ENCODE measurements at regions not wholly inside any gene's neighbourhood (a gene's known extent, or its start where the extent isn't known, plus 50 kb on each side); places are given as distances from the start of the nearest gene placed in this dataset.
"Not testable (repeated sequence)": the region's sequence is repeated elsewhere in the genome, so short reads cannot be mapped to it uniquely, and the experiment has no call there.

DNA sequence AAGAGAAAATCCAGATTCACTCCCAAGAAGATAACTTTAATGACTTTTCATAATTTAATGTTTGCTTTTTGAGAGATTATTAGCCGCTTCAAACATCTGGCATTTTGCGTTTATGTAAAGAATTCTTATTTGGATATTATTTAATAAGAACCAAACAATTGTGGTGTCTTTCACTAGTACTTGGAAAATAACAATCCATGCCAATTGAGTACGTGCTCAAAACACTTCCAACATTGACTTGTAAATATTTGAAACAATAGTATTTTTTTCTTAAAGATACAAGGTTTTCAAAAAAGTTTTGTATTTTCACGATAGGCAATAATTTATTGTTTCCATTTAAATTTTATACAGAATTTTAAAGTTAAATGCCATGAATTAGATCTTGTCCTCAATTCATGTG, 498.7 kb downstream of the AMY1C start:
- no peaks in the 10 kb centered on the region for H3K9me3 ChIP-seq (replicated peaks in 1 of 2; ENCODE audit: control insufficient read depth in 1 of 2, insufficient read depth in 1 of 2, low read length in 2 of 2)
- H3K4me3 ChIP-seq (replicated peaks in 1 of 3; ENCODE audit: low read depth in 2 of 3, low read length in 3 of 3), result no peak overlapping the region
- H3K27me3 ChIP-seq (ENCODE audit: control insufficient read depth in 2 of 2, insufficient read depth in 2 of 2, low read length in 2 of 2), result no peaks in the 10 kb centered on the region
- H3K36me3 ChIP-seq (replicated peaks in 1 of 2; ENCODE audit: control insufficient read depth in 1 of 2, insufficient read depth in 2 of 2, low read length in 2 of 2), result no peaks in the 10 kb centered on the region
- no peak overlapping the region for H3K27ac ChIP-seq (ENCODE audit: low read depth in 1 of 2, low read length in 2 of 2)
- H3K36me3 Mint-ChIP-seq, result no peaks in the 10 kb centered on the region
- H3K27ac Mint-ChIP-seq, result no peak overlapping the region
- H3K4me2 ChIP-seq (replicated peaks; ENCODE audit: extremely low read depth, low read length, poor library complexity, severe bottlenecking), result no peak overlapping the region
- H3K4me1 ChIP-seq (ENCODE audit: control insufficient read depth in 1 of 2, insufficient read depth in 2 of 2, low read length in 2 of 2), result no peaks in the 10 kb centered on the region
- H3K79me2 ChIP-seq (ENCODE audit: insufficient read depth, low read length), result no peaks in the 10 kb centered on the region
- intact Hi-C loops (cut with micrococcal nuclease), result no loop called here
- no peak for DNase-seq
- no peak overlapping the region for H3K9ac ChIP-seq (ENCODE audit: insufficient read depth, low read length, poor library complexity, severe bottlenecking)
- no peaks in the 10 kb centered on the region for H3K4me1 Mint-ChIP-seq
- H3K9me3 Mint-ChIP-seq, result no peaks in the 10 kb centered on the region
- TF ChIP-seq, protein P1, sequence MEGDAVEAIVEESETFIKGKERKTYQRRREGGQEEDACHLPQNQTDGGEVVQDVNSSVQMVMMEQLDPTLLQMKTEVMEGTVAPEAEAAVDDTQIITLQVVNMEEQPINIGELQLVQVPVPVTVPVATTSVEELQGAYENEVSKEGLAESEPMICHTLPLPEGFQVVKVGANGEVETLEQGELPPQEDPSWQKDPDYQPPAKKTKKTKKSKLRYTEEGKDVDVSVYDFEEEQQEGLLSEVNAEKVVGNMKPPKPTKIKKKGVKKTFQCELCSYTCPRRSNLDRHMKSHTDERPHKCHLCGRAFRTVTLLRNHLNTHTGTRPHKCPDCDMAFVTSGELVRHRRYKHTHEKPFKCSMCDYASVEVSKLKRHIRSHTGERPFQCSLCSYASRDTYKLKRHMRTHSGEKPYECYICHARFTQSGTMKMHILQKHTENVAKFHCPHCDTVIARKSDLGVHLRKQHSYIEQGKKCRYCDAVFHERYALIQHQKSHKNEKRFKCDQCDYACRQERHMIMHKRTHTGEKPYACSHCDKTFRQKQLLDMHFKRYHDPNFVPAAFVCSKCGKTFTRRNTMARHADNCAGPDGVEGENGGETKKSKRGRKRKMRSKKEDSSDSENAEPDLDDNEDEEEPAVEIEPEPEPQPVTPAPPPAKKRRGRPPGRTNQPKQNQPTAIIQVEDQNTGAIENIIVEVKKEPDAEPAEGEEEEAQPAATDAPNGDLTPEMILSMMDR (IDR thresholded peaks at IDR 0.05), result no peak
- peaks cover 0 to 1% (median 0%) of the 10 kb centered on the region in 3 donors for H3K27me3 Mint-ChIP-seq (ENCODE audit: low read depth in 3 of 3)
- no peak overlapping the region for H3K4me3 Mint-ChIP-seq
- H2AFZ ChIP-seq (ENCODE audit: insufficient read depth, low read depth, low read length, poor library complexity, severe bottlenecking), result no peak overlapping the region
- no peaks in the 10 kb centered on the region for H4K20me1 ChIP-seq (ENCODE audit: insufficient read depth, low read length)
- WGBS (ENCODE audit: insufficient coverage), result no CpG with 5 or more reads among the region's 4 CpGs

DNA sequence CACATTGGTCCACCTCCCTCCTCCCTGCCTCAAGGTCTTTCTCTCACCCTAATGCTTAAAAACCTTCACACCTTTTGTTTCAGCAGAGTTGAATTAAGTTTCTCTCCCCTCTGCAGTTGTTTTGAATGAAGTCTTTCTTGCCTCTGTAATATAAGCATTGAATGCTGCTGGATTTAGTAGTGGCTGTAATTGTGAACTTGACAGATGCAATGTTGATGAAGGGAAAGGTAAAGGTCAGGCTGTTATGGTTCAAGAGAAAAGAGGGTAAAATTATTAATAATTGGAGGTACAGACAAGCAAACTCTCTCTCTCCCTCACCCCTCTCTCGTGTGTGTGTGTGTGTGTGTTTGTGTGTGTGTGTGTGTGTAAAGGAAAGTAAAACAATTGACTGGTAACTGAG, 509.8 kb downstream of the AMY1C start:
- Histone ChIP-seq H3K27me3 (ENCODE audit: control insufficient read depth in 2 of 2, insufficient read depth in 2 of 2, low read length in 2 of 2) (no peaks in the 10 kb centered on the region), H3K36me3 (replicated peaks in 1 of 2; ENCODE audit: control insufficient read depth in 1 of 2, insufficient read depth in 2 of 2, low read length in 2 of 2) (no peaks in the 10 kb centered on the region), H4K20me1 (ENCODE audit: insufficient read depth, low read length) (no peaks in the 10 kb centered on the region), H3K79me2 (ENCODE audit: insufficient read depth, low read length) (no peaks in the 10 kb centered on the region), H3K4me1 (ENCODE audit: control insufficient read depth in 1 of 2, insufficient read depth in 2 of 2, low read length in 2 of 2) (no peaks in the 10 kb centered on the region), H3K27ac (ENCODE audit: low read depth in 1 of 2, low read length in 2 of 2) (no peak overlapping the region), H3K9ac (ENCODE audit: insufficient read depth, low read length, poor library complexity, severe bottlenecking) (no peak overlapping the region), H2AFZ (ENCODE audit: insufficient read depth, low read depth, low read length, poor library complexity, severe bottlenecking) (no peak overlapping the region), H3K9me3 (replicated peaks in 1 of 2; ENCODE audit: control insufficient read depth in 1 of 2, insufficient read depth in 1 of 2, low read length in 2 of 2) (no peaks in the 10 kb centered on the region), H3K4me3 (replicated peaks in 1 of 3; ENCODE audit: low read depth in 2 of 3, low read length in 3 of 3) (no peak overlapping the region), H3K4me2 (replicated peaks; ENCODE audit: extremely low read depth, low read length, poor library complexity, severe bottlenecking) (no peak overlapping the region)
- H3K27ac Mint-ChIP-seq, result no peak overlapping the region
- H3K27me3 Mint-ChIP-seq (ENCODE audit: low read depth in 3 of 3), result peaks cover 0 to 2% (median 0%) of the 10 kb centered on the region in 3 donors
- no peak overlapping the region for H3K4me3 Mint-ChIP-seq
- no peak for DNase-seq
- intact Hi-C loops (cut with micrococcal nuclease), result no loop called here
- TF ChIP-seq, protein P1 (IDR thresholded peaks at IDR 0.05), result no peak
- no peaks in the 10 kb centered on the region for H3K36me3 Mint-ChIP-seq
- WGBS (ENCODE audit: insufficient coverage), result no CpG with 5 or more reads among the region's 1 CpG
- H3K4me1 Mint-ChIP-seq, result no peaks in the 10 kb centered on the region
- H3K9me3 Mint-ChIP-seq, result peaks cover 0 to 2% (median 0%) of the 10 kb centered on the region in 7 donors

DNA sequence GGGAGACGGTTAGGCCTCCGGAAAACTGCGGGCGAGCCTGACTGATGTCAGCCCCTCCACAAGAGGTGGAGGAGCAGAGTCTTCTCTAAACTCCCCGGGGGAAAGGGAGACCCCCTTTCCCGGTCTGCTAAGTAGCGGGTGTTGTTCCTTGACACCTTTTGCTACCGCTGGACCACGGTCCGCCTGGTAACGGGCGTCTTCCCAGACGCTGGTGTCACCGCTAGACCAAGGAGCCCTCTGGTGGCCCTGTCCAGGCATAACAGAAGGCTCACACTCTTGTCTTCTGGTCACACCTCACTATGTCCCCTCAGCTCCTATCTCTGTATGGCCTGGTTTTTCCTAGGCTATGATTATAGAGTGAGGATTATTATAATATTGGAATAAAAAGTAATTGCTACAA, 513.4 kb downstream of the AMY1C start:
- H2AFZ ChIP-seq (ENCODE audit: insufficient read depth, low read depth, low read length, poor library complexity, severe bottlenecking); H3K4me1 ChIP-seq (ENCODE audit: control insufficient read depth in 1 of 2, insufficient read depth in 2 of 2, low read length in 2 of 2); H3K27ac ChIP-seq (ENCODE audit: low read depth in 1 of 2, low read length in 2 of 2); H3K9ac ChIP-seq (ENCODE audit: insufficient read depth, low read length, poor library complexity, severe bottlenecking); H3K36me3 ChIP-seq (replicated peaks in 1 of 2; ENCODE audit: control insufficient read depth in 1 of 2, insufficient read depth in 2 of 2, low read length in 2 of 2); H3K4me3 ChIP-seq (replicated peaks in 1 of 3; ENCODE audit: low read depth in 2 of 3, low read length in 3 of 3); H3K4me2 ChIP-seq (replicated peaks; ENCODE audit: extremely low read depth, low read length, poor library complexity, severe bottlenecking); H3K9me3 Mint-ChIP-seq; DNase-seq; H3K27me3 Mint-ChIP-seq (ENCODE audit: low read depth in 3 of 3); H3K4me1 Mint-ChIP-seq; H4K20me1 ChIP-seq (ENCODE audit: insufficient read depth, low read length); H3K9me3 ChIP-seq (replicated peaks in 1 of 2; ENCODE audit: control insufficient read depth in 1 of 2, insufficient read depth in 1 of 2, low read length in 2 of 2); H3K27me3 ChIP-seq (ENCODE audit: control insufficient read depth in 2 of 2, insufficient read depth in 2 of 2, low read length in 2 of 2); intact Hi-C loops (cut with micrococcal nuclease); H3K4me3 Mint-ChIP-seq; H3K79me2 ChIP-seq (ENCODE audit: insufficient read depth, low read length); H3K36me3 Mint-ChIP-seq; H3K27ac Mint-ChIP-seq: not testable (repeated sequence)
- 96% methylated on average over 4 of the region's 14 CpGs for WGBS (ENCODE audit: insufficient coverage)
